ENCODE measurements at regions not wholly inside any gene's neighbourhood (a gene's known extent, or its start where the extent isn't known, plus 50 kb on each side); places are given as distances from the start of the nearest gene placed in this dataset.

DNA sequence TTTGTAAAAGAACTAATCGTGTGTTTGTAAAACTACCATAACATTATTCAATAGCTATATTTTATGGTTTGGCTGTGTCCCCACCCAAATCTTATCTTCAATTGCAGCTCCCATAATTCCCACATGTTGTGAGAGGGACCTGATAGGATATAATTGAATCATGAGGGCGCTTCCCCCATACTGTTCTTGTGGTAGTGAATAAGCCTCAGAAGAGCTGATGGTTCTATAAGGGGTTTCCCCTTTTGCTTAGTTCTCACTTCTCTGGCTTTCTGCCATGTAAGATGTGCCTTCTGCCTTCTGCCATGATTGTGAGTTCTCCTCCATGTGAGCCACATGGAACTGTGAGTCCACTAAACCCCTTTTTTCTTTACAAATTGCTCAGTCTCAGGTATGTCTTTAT lies 1372.3 kb downstream of the AMY1C start:
- Histone ChIP-seq H3K4me3 (no peak overlapping the region), H3K27me3 (replicated peaks; ENCODE audit: insufficient read depth) (no peaks in the 10 kb centered on the region), H3K4me1 (replicated peaks) (no peaks in the 10 kb centered on the region), H3K36me3 (no peaks in the 10 kb centered on the region), H3K27ac (no peak overlapping the region), H3K9me3 (no peaks in the 10 kb centered on the region)
- WGBS = 93% methylated on average over 2 of the region's 2 CpGs
- intact Hi-C loops (cut with DNase I) = no loop called here
- TF ChIP-seq POLR2A (IDR thresholded peaks at IDR 0.05) (no peak), POLR2AphosphoS5 (IDR thresholded peaks at IDR 0.05) (no peak)
- TF ChIP-seq, protein P1, sequence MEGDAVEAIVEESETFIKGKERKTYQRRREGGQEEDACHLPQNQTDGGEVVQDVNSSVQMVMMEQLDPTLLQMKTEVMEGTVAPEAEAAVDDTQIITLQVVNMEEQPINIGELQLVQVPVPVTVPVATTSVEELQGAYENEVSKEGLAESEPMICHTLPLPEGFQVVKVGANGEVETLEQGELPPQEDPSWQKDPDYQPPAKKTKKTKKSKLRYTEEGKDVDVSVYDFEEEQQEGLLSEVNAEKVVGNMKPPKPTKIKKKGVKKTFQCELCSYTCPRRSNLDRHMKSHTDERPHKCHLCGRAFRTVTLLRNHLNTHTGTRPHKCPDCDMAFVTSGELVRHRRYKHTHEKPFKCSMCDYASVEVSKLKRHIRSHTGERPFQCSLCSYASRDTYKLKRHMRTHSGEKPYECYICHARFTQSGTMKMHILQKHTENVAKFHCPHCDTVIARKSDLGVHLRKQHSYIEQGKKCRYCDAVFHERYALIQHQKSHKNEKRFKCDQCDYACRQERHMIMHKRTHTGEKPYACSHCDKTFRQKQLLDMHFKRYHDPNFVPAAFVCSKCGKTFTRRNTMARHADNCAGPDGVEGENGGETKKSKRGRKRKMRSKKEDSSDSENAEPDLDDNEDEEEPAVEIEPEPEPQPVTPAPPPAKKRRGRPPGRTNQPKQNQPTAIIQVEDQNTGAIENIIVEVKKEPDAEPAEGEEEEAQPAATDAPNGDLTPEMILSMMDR (IDR thresholded peaks at IDR 0.05) = no peak
- DNase-seq (ENCODE audit: low spot score) = no peak

DNA sequence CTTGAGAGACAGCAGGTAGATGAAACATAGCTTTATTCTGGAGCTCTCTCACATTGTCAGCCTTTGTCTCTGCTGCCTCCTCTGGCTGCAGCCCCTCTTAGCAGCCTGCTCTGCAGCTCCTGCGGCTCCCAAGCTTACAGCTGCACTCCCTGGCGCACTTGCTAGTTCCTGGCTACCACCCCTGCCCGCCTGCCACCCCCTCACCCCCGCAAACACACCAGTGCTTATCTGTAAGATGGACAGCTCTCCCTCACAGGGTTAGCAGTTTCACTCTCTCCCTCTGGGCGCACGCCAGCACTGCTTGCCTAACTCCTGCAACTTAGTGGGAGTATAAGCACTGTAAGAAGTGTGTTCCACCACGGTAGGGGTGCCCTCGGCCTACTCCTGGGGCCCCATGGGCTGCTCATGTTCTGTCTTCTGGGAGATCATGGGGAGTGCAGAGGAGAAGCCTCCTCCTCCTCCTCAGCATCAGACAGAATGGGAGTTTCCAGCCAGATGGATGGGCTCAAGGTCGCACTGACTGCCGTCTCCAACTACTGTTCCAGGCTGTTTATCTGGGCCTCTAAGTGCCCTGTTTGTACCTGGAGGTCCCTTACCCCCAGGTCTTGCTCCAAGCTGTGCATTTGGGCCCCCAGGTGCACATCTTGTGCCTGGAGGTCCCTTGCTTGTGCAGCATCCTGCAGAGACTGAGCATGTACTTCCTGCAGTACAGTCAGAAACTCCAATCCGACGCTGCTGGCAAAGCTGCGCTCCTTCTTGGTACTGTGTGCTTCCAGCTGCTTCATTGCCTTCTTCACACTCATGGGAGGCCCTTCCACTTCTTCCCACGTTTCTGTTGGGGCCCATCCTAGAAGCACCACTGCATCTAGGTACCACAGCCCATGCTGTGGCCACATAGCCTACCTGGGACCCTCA lies 1388.1 kb downstream of the AMY1C start:
- H3K4me1 ChIP-seq (replicated peaks) = no peaks in the 10 kb centered on the region
- WGBS = 84% methylated on average over 14 of the region's 14 CpGs
- no peak for DNase-seq (ENCODE audit: low spot score)
- intact Hi-C loops (cut with DNase I) = no loop called here
- H3K4me3 ChIP-seq = no peak overlapping the region
- no peaks in the 10 kb centered on the region for H3K27me3 ChIP-seq (replicated peaks; ENCODE audit: insufficient read depth)
- H3K36me3 ChIP-seq = no peaks in the 10 kb centered on the region
- TF ChIP-seq, protein P1 (IDR thresholded peaks at IDR 0.05) = no peak
- TF ChIP-seq POLR2A (IDR thresholded peaks at IDR 0.05) (no peak), POLR2AphosphoS5 (IDR thresholded peaks at IDR 0.05) (no peak)
- no peaks in the 10 kb centered on the region for H3K9me3 ChIP-seq
- H3K27ac ChIP-seq = no peak overlapping the region

DNA sequence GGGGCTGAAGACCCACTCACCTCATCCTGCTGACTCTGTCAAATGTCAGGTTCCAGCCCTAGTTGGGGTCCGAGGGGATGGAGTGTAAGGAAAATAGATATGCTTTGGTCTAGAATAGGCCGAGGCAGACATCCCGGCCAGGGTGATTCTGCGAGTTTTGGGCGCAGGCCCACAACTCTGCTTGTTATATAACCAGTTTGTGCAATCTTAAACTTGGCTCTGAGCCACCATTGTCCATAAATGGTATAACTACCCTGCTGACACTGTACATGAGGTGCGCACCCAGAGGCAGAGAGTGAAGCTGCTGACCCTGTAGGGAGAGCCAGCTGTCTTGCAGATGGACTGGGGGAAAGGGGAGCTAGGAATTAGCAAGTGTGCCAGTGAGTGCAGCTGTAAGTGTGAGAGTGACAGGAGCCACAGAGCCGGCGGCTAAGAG lies 1388.8 kb downstream of the AMY1C start:
- no peak for TF ChIP-seq POLR2A (IDR thresholded peaks at IDR 0.05)
- TF ChIP-seq, protein P1 (IDR thresholded peaks at IDR 0.05) = no peak
- TF ChIP-seq POLR2AphosphoS5 (IDR thresholded peaks at IDR 0.05) = no peak
- intact Hi-C loops (cut with DNase I) = no loop called here
- H3K27ac ChIP-seq = no peak overlapping the region
- WGBS = 76% methylated on average over 8 of the region's 8 CpGs
- no peak overlapping the region for H3K4me3 ChIP-seq
- H3K4me1 ChIP-seq (replicated peaks) = no peaks in the 10 kb centered on the region
- no peaks in the 10 kb centered on the region for H3K36me3 ChIP-seq
- H3K9me3 ChIP-seq = no peaks in the 10 kb centered on the region
- no peaks in the 10 kb centered on the region for H3K27me3 ChIP-seq (replicated peaks; ENCODE audit: insufficient read depth)
- DNase-seq (ENCODE audit: low spot score) = no peak

DNA sequence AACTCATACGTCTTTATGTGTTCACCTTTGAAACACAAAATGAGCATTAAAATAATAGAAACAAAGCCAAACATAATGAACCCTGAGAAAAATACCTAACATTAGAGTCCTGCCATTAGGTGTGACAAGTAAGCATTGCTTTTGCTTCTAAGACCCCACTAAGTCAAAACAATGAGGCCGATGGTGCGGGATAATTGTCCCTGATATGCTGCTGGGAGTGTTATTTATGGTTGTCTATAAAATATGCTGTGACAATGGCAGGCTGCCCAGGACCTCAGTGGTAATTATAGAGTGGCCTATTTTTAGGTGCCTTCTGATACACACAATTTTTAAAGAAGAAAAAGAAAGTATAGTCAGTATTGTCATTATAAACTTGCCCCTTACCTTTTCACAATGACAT lies 1423.1 kb downstream of the AMY1C start:
- DNase-seq (ENCODE audit: low spot score) = no peak
- H3K9me3 ChIP-seq = no peaks in the 10 kb centered on the region
- TF ChIP-seq POLR2A (IDR thresholded peaks at IDR 0.05) (no peak), POLR2AphosphoS5 (IDR thresholded peaks at IDR 0.05) (no peak)
- TF ChIP-seq, protein P1 (IDR thresholded peaks at IDR 0.05) = no peak
- H3K27me3 ChIP-seq (replicated peaks; ENCODE audit: insufficient read depth) = no peaks in the 10 kb centered on the region
- no peaks in the 10 kb centered on the region for H3K4me1 ChIP-seq (replicated peaks)
- intact Hi-C loops (cut with DNase I) = no loop called here
- WGBS = 42% methylated on average over 3 of the region's 3 CpGs
- H3K27ac ChIP-seq = no peak overlapping the region
- H3K4me3 ChIP-seq = no peak overlapping the region
- no peaks in the 10 kb centered on the region for H3K36me3 ChIP-seq

DNA sequence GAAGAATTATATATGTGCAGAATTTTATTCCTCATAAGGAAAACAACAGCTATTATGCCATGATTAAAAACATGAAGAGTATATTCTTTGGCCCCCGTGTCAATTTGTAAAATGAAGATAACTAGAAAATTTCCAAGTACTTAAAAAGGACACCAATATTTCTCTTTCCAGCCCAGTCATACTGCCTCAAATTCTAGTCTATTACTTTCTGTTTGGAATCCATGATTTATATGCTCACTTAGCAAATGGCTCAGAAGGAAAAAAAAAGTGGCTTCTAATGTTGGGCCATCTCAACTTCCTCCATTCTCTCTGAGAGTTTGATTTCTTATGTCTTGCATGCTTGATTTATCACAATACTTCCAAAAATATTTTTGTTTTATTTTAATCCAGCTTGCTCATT lies 1431.1 kb downstream of the AMY1C start:
- Histone ChIP-seq H3K4me3 (no peak overlapping the region), H3K4me1 (replicated peaks) (no peaks in the 10 kb centered on the region), H3K27me3 (replicated peaks; ENCODE audit: insufficient read depth) (no peaks in the 10 kb centered on the region), H3K9me3 (no peaks in the 10 kb centered on the region), H3K36me3 (no peaks in the 10 kb centered on the region), H3K27ac (no peak overlapping the region)
- no peak for DNase-seq (ENCODE audit: low spot score)
- TF ChIP-seq POLR2A (IDR thresholded peaks at IDR 0.05) = no peak
- no peak for TF ChIP-seq POLR2AphosphoS5 (IDR thresholded peaks at IDR 0.05)
- TF ChIP-seq, protein P1 (IDR thresholded peaks at IDR 0.05) = no peak
- intact Hi-C loops (cut with DNase I) = no loop called here
- WGBS = 100% methylated on average over 1 of the region's 1 CpG
